Trophoblast cell (in vitro differentiated cells and primary cell): ENCODE measurements at regions not wholly inside any gene's neighbourhood (a gene's known extent, or its start where the extent isn't known, plus 50 kb on each side); places are given as distances from the start of the nearest gene placed in this dataset.

ENCODE experiments used
- DNase-seq, 2 donors: peaks; one replicate each; pipeline ENCODE4 v3.0.0-alpha.2; 2016
- H2AFZ ChIP-seq: 2 replicates; pipeline ENCODE4 v1.6.1; 2013; ENCODE audit warnings: low read length, moderate library complexity, mild to moderate bottlenecking; ENCODE audit not compliant: insufficient read depth, poor library complexity
- H2AK5ac ChIP-seq: 2 replicates; pipeline ENCODE4 v1.6.1; 2013; ENCODE audit warnings: mild to moderate bottlenecking, low read length
- H2BK120ac ChIP-seq: 2 replicates; pipeline ENCODE4 v1.6.1; 2013; ENCODE audit warnings: low read length, mild to moderate bottlenecking, moderate library complexity; ENCODE audit not compliant: insufficient read depth, poor library complexity
- H2BK12ac ChIP-seq: 2 replicates; pipeline ENCODE4 v1.6.1; 2013; ENCODE audit warnings: mild to moderate bottlenecking, low read length, moderate library complexity
- H2BK5ac ChIP-seq: 2 replicates; pipeline ENCODE4 v1.6.1; 2013; ENCODE audit warnings: low read length, low read depth, moderate library complexity, mild to moderate bottlenecking; ENCODE audit not compliant: poor library complexity
- H3K14ac ChIP-seq: 2 replicates; pipeline ENCODE4 v1.6.1; 2013; ENCODE audit warnings: mild to moderate bottlenecking, low read length
- H3K18ac ChIP-seq: 2 replicates; pipeline ENCODE4 v1.6.1; 2013; ENCODE audit warnings: mild to moderate bottlenecking, low read length
- H3K23ac ChIP-seq: 2 replicates; pipeline ENCODE4 v1.6.1; 2013; ENCODE audit warnings: low read length
- H3K27ac ChIP-seq: 2 replicates; pipeline ENCODE4 v1.5.1; 2013; ENCODE audit warnings: low read depth, mild to moderate bottlenecking, inconsistent platforms, low read length, moderate library complexity
- H3K27me3 ChIP-seq: 2 replicates; pipeline ENCODE4 v1.6.1; 2013; ENCODE audit warnings: inconsistent platforms, mild to moderate bottlenecking, low read length, moderate library complexity; ENCODE audit not compliant: insufficient read depth
- H3K36me3 ChIP-seq, 2 experiments: 1 replicate in 1 of 2; 2 replicates in 1 of 2; pipeline ENCODE4 v1.6.1; 2013; ENCODE audit warnings: low read length in 2 of 2, mild to moderate bottlenecking in 2 of 2, moderate library complexity in 1 of 2; ENCODE audit not compliant: insufficient read depth in 2 of 2, control insufficient read depth in 1 of 2
- H3K4ac ChIP-seq: 2 replicates; pipeline ENCODE4 v1.6.1; 2013; ENCODE audit warnings: low read depth, mild to moderate bottlenecking, low read length, moderate library complexity
- H3K4me1 ChIP-seq, 2 experiments: 1 replicate in 1 of 2; 2 replicates in 1 of 2; pipeline ENCODE4 v1.6.1; 2013; ENCODE audit warnings: low read length in 2 of 2, mild to moderate bottlenecking in 2 of 2, moderate library complexity in 1 of 2; ENCODE audit not compliant: insufficient read depth in 2 of 2, control insufficient read depth in 1 of 2
- H3K4me2 ChIP-seq: 2 replicates; pipeline ENCODE4 v1.6.1; 2013; ENCODE audit warnings: inconsistent platforms, mild to moderate bottlenecking, low read length, moderate library complexity
- H3K4me3 ChIP-seq: 2 replicates; pipeline ENCODE4 v1.5.1; 2013; ENCODE audit warnings: mild to moderate bottlenecking, low read depth, low read length, inconsistent platforms
- H3K79me1 ChIP-seq: one replicate; pipeline ENCODE4 v1.6.1; 2013; ENCODE audit warnings: low read length
- H3K79me2 ChIP-seq: 2 replicates; pipeline ENCODE4 v1.6.1; 2013; ENCODE audit warnings: low read length, mild to moderate bottlenecking; ENCODE audit not compliant: control insufficient read depth, insufficient read depth, poor library complexity
- H3K9ac ChIP-seq: 2 replicates; pipeline ENCODE4 v1.6.1; 2013; ENCODE audit warnings: mild to moderate bottlenecking, low read length
- H3K9me3 ChIP-seq: 2 replicates; pipeline ENCODE4 v1.6.1; 2013; ENCODE audit warnings: low read depth, mild to moderate bottlenecking, control low read depth, inconsistent platforms, low read length; ENCODE audit not compliant: insufficient read depth
- H4K12ac ChIP-seq: 2 replicates; pipeline ENCODE4 v1.6.1; 2013; ENCODE audit warnings: low read depth, mild to moderate bottlenecking, low read length, moderate library complexity
- H4K8ac ChIP-seq: 2 replicates; pipeline ENCODE4 v1.6.1; 2013; ENCODE audit warnings: low read depth, mild to moderate bottlenecking, low read length, moderate library complexity
- H4K91ac ChIP-seq: one replicate; pipeline ENCODE4 v1.6.1; 2013; ENCODE audit warnings: low read depth, mild to moderate bottlenecking, low read length, moderate library complexity
- WGBS: extraction: QIAGEN DNeasy Blood & Tissue Kit; methylation state at CpG from one replicate; pipeline ENCODE4 v1.1.7; 2013; ENCODE audit warnings: missing lambda C conversion rate; ENCODE audit not compliant: insufficient read length, insufficient coverage; ENCODE audit errors: extremely low coverage; 5-methylcytosine and 5-hydroxymethylcytosine counted together

GRCh38 chr2:67839242-67839641 lies 223.6 kb downstream of the C1D start:
- no peaks in the 10 kb centered on the region for H3K36me3 ChIP-seq
- H3K79me2 ChIP-seq: no peaks in the 10 kb centered on the region
- no peak overlapping the region for H2BK120ac ChIP-seq
- no peak overlapping the region for H3K4ac ChIP-seq
- no peak overlapping the region for H4K91ac ChIP-seq
- H2BK5ac ChIP-seq: no peak overlapping the region
- no peak overlapping the region for H3K9ac ChIP-seq
- H2AFZ ChIP-seq: no peak overlapping the region
- H4K12ac ChIP-seq: no peak overlapping the region
- no peak overlapping the region for H3K18ac ChIP-seq
- no CpG with 5 or more reads among the region's 3 CpGs for WGBS
- no peaks in the 10 kb centered on the region for H3K27me3 ChIP-seq
- H3K27ac ChIP-seq: no peak overlapping the region
- H3K4me1 ChIP-seq: no peaks in the 10 kb centered on the region
- no peak for DNase-seq
- H3K23ac ChIP-seq: peak overlapping the region; percentile 40
- no peak overlapping the region for H4K8ac ChIP-seq
- no peak overlapping the region for H3K4me3 ChIP-seq
- no peaks in the 10 kb centered on the region for H3K9me3 ChIP-seq
- H2AK5ac ChIP-seq: no peak overlapping the region
- no peak overlapping the region for H2BK12ac ChIP-seq
- H3K14ac ChIP-seq: no peak overlapping the region
- no peak overlapping the region for H3K4me2 ChIP-seq
- H3K79me1 ChIP-seq: no peaks in the 10 kb centered on the region

GRCh38 chr2:67839668-67840067 lies 223.1 kb downstream of the C1D start:
- no peak overlapping the region for H3K4me3 ChIP-seq

GRCh38 chr2:67840460-67841068 lies 222.2 kb downstream of the C1D start:
- H3K79me2 ChIP-seq: no peaks in the 10 kb centered on the region
- H2BK5ac ChIP-seq: no peak overlapping the region
- H2BK120ac ChIP-seq: no peak overlapping the region
- WGBS: no CpG with 5 or more reads among the region's 5 CpGs
- no peak overlapping the region for H3K4me2 ChIP-seq
- H3K79me1 ChIP-seq: no peaks in the 10 kb centered on the region
- no peak overlapping the region for H3K4me3 ChIP-seq
- no peak overlapping the region for H4K12ac ChIP-seq
- no peak overlapping the region for H3K4ac ChIP-seq
- no peak overlapping the region for H3K9ac ChIP-seq
- H3K23ac ChIP-seq: no peak overlapping the region
- H2AK5ac ChIP-seq: no peak overlapping the region
- no peaks in the 10 kb centered on the region for H3K9me3 ChIP-seq
- H3K27me3 ChIP-seq: no peaks in the 10 kb centered on the region
- H3K18ac ChIP-seq: no peak overlapping the region
- no peak overlapping the region for H2AFZ ChIP-seq
- H3K27ac ChIP-seq: no peak overlapping the region
- no peak overlapping the region for H2BK12ac ChIP-seq
- no peaks in the 10 kb centered on the region for H3K36me3 ChIP-seq
- no peak overlapping the region for H3K14ac ChIP-seq
- H4K91ac ChIP-seq: no peak overlapping the region
- H4K8ac ChIP-seq: no peak overlapping the region
- no peaks in the 10 kb centered on the region for H3K4me1 ChIP-seq
- DNase-seq: peak; percentile 56 to 72

More at GRCh38 chr2:67839668-67840067, 223.1 kb downstream of the C1D start:
- H3K23ac ChIP-seq: peak overlapping the region; percentile 40
- no peak overlapping the region for H3K27ac ChIP-seq
- no peak overlapping the region for H2BK5ac ChIP-seq
- no peak overlapping the region for H3K9ac ChIP-seq
- H3K79me1 ChIP-seq: no peaks in the 10 kb centered on the region
- H3K27me3 ChIP-seq: no peaks in the 10 kb centered on the region
- H3K18ac ChIP-seq: no peak overlapping the region
- no peak overlapping the region for H3K4ac ChIP-seq
- H2BK12ac ChIP-seq: no peak overlapping the region
- H4K8ac ChIP-seq: no peak overlapping the region
- no peaks in the 10 kb centered on the region for H3K36me3 ChIP-seq
- WGBS: no CpG with 5 or more reads among the region's 3 CpGs
- no peaks in the 10 kb centered on the region for H3K4me1 ChIP-seq
- no peak overlapping the region for H2AK5ac ChIP-seq
- H2AFZ ChIP-seq: no peak overlapping the region
- H4K12ac ChIP-seq: no peak overlapping the region
- DNase-seq: no peak
- no peak overlapping the region for H3K14ac ChIP-seq
- H4K91ac ChIP-seq: no peak overlapping the region
- H3K9me3 ChIP-seq: no peaks in the 10 kb centered on the region
- no peaks in the 10 kb centered on the region for H3K79me2 ChIP-seq
- H2BK120ac ChIP-seq: no peak overlapping the region
- no peak overlapping the region for H3K4me2 ChIP-seq

- H2BK5ac ChIP-seq: no peak overlapping the region
- peak; percentile 61 to 64 for DNase-seq
- WGBS: no CpG with 5 or more reads among the region's 2 CpGs
- peaks cover 1% of the 10 kb centered on the region for H3K79me1 ChIP-seq
- no peak overlapping the region for H4K12ac ChIP-seq
- no peak overlapping the region for H3K14ac ChIP-seq
- no peak overlapping the region for H3K4me2 ChIP-seq
- H3K4me1 ChIP-seq: peaks cover 0 to 2% of the 10 kb centered on the region in 2 experiments
- H3K9me3 ChIP-seq: no peaks in the 10 kb centered on the region
- no peaks in the 10 kb centered on the region for H3K27me3 ChIP-seq
- H3K36me3 ChIP-seq: no peaks in the 10 kb centered on the region
- no peak overlapping the region for H3K9ac ChIP-seq
- H2AK5ac ChIP-seq: no peak overlapping the region
- no peaks in the 10 kb centered on the region for H3K79me2 ChIP-seq
- H3K27ac ChIP-seq: no peak overlapping the region
- no peak overlapping the region for H3K4me3 ChIP-seq
- no peak overlapping the region for H3K4ac ChIP-seq
- no peak overlapping the region for H2BK12ac ChIP-seq
- no peak overlapping the region for H2AFZ ChIP-seq
- no peak overlapping the region for H2BK120ac ChIP-seq
- no peak overlapping the region for H3K23ac ChIP-seq
- no peak overlapping the region for H4K91ac ChIP-seq
- H4K8ac ChIP-seq: no peak overlapping the region
- no peak overlapping the region for H3K18ac ChIP-seq
Observed at GRCh38 chr2:67841711-67842110, 221.1 kb downstream of the C1D start.
